ENCODE measurements at regions not wholly inside any gene's neighbourhood (a gene's known extent, or its start where the extent isn't known, plus 50 kb on each side); places are given as distances from the start of the nearest gene placed in this dataset.

GRCh38 chr13:84400706-84401105 lies 518.4 kb upstream of the SLITRK1 start:
- Mint-ChIP-seq H3K4me1 (no peaks in the 10 kb centered on the region), H3K27me3 (no peaks in the 10 kb centered on the region), H3K27ac (no peak overlapping the region), H3K36me3 (no peaks in the 10 kb centered on the region), H3K4me3 (no peak overlapping the region), H3K9me3 (peaks cover 0 to 11% (median 6%) of the 10 kb centered on the region in 8 donors)
- no peaks in the 10 kb centered on the region for H3K4me1 ChIP-seq (ENCODE audit: insufficient read depth, low read length)
- ChIA-PET CTCF (ENCODE audit: partially characterized antibody) (no interaction called here), POLR2A (ENCODE audit: partially characterized antibody) (no interaction called here)
- intact Hi-C loops (cut with micrococcal nuclease) = no loop called here
- H3K9me3 ChIP-seq (ENCODE audit: control insufficient read depth in 1 of 2, low read length in 2 of 2) = peaks cover 0 to 3% of the 10 kb centered on the region in 2 donors
- no peaks in the 10 kb centered on the region for H3K27me3 ChIP-seq (ENCODE audit: insufficient read depth, low read length)
- H3K36me3 ChIP-seq (ENCODE audit: insufficient read depth, low read length) = no peaks in the 10 kb centered on the region
- no peak overlapping the region for H3K27ac ChIP-seq (ENCODE audit: low read depth, low read length)
- DNase-seq = no peak
- no peak overlapping the region for H3K4me3 ChIP-seq (ENCODE audit: low read length in 2 of 2)

GRCh38 chr13:84399320-84400085 lies 517.2 kb upstream of the SLITRK1 start:
- no peak overlapping the region for H3K27ac ChIP-seq (ENCODE audit: low read depth, low read length)
- H3K9me3 ChIP-seq (ENCODE audit: control insufficient read depth in 1 of 2, low read length in 2 of 2) = peaks cover 0 to 3% of the 10 kb centered on the region in 2 donors
- DNase-seq = no peak
- Mint-ChIP-seq H3K27ac (no peak overlapping the region), H3K9me3 (peaks cover 5 to 14% (median 8%) of the 10 kb centered on the region in 8 donors), H3K4me1 (no peaks in the 10 kb centered on the region), H3K4me3 (no peak overlapping the region), H3K36me3 (peaks cover 0 to 4% of the 10 kb centered on the region in 2 donors), H3K27me3 (no peaks in the 10 kb centered on the region)
- no peaks in the 10 kb centered on the region for H3K4me1 ChIP-seq (ENCODE audit: insufficient read depth, low read length)
- ChIA-PET POLR2A (ENCODE audit: partially characterized antibody) (no interaction called here), CTCF (ENCODE audit: partially characterized antibody) (no interaction called here)
- H3K4me3 ChIP-seq (ENCODE audit: low read length in 2 of 2) = no peak overlapping the region
- H3K27me3 ChIP-seq (ENCODE audit: insufficient read depth, low read length) = no peaks in the 10 kb centered on the region
- no peaks in the 10 kb centered on the region for H3K36me3 ChIP-seq (ENCODE audit: insufficient read depth, low read length)
- intact Hi-C loops (cut with micrococcal nuclease) = no loop called here

GRCh38 chr13:84393981-84394625 lies 511.8 kb upstream of the SLITRK1 start:
- no peaks in the 10 kb centered on the region for H3K4me1 Mint-ChIP-seq
- no peak overlapping the region for H3K4me3 ChIP-seq (ENCODE audit: low read length in 2 of 2)
- H3K36me3 Mint-ChIP-seq = peaks cover 0 to 4% of the 10 kb centered on the region in 2 donors
- no peaks in the 10 kb centered on the region for H3K27me3 Mint-ChIP-seq
- ChIA-PET CTCF (ENCODE audit: partially characterized antibody) (no interaction called here), POLR2A (ENCODE audit: partially characterized antibody) (no interaction called here)
- no peaks in the 10 kb centered on the region for H3K4me1 ChIP-seq (ENCODE audit: insufficient read depth, low read length)
- no peaks in the 10 kb centered on the region for H3K27me3 ChIP-seq (ENCODE audit: insufficient read depth, low read length)
- H3K9me3 ChIP-seq (ENCODE audit: control insufficient read depth in 1 of 2, low read length in 2 of 2) = peaks cover 0 to 3% of the 10 kb centered on the region in 2 donors
- DNase-seq = no peak
- no peak overlapping the region for H3K27ac ChIP-seq (ENCODE audit: low read depth, low read length)
- H3K9me3 Mint-ChIP-seq = peaks cover 5 to 34% (median 11%) of the 10 kb centered on the region in 8 donors
- intact Hi-C loops (cut with micrococcal nuclease) = no loop called here
- H3K36me3 ChIP-seq (ENCODE audit: insufficient read depth, low read length) = no peaks in the 10 kb centered on the region
- no peak overlapping the region for H3K27ac Mint-ChIP-seq
- no peak overlapping the region for H3K4me3 Mint-ChIP-seq

- H3K27ac ChIP-seq (ENCODE audit: low read depth, low read length) = no peak overlapping the region
- H3K4me3 Mint-ChIP-seq = no peak overlapping the region
- H3K4me1 ChIP-seq (ENCODE audit: insufficient read depth, low read length) = no peaks in the 10 kb centered on the region
- POLR2A ChIA-PET (ENCODE audit: partially characterized antibody) = no interaction called here
- intact Hi-C loops (cut with micrococcal nuclease) = no loop called here
- no peak for DNase-seq
- H3K36me3 Mint-ChIP-seq = no peaks in the 10 kb centered on the region
- H3K4me1 Mint-ChIP-seq = no peaks in the 10 kb centered on the region
- CTCF ChIA-PET (ENCODE audit: partially characterized antibody) = no interaction called here
- H3K27me3 Mint-ChIP-seq = no peaks in the 10 kb centered on the region
- no peaks in the 10 kb centered on the region for H3K27me3 ChIP-seq (ENCODE audit: insufficient read depth, low read length)
- no peaks in the 10 kb centered on the region for H3K36me3 ChIP-seq (ENCODE audit: insufficient read depth, low read length)
- H3K27ac Mint-ChIP-seq = no peak overlapping the region
- no peak overlapping the region for H3K4me3 ChIP-seq (ENCODE audit: low read length in 2 of 2)
- H3K9me3 ChIP-seq (ENCODE audit: control insufficient read depth in 1 of 2, low read length in 2 of 2) = no peaks in the 10 kb centered on the region
- H3K9me3 Mint-ChIP-seq = peaks cover 0 to 16% (median 5%) of the 10 kb centered on the region in 8 donors
Observed at GRCh38 chr13:84380866-84381265, 498.6 kb upstream of the SLITRK1 start.

- no peaks in the 10 kb centered on the region for H3K27me3 ChIP-seq (ENCODE audit: insufficient read depth, low read length)
- Mint-ChIP-seq H3K4me3 (no peak overlapping the region), H3K36me3 (no peaks in the 10 kb centered on the region), H3K27ac (no peak overlapping the region), H3K27me3 (no peaks in the 10 kb centered on the region), H3K9me3 (peaks cover 0 to 5% (median 0%) of the 10 kb centered on the region in 8 donors), H3K4me1 (no peaks in the 10 kb centered on the region)
- CTCF ChIA-PET (ENCODE audit: partially characterized antibody) = interaction anchor here (0.8 kb wide), 1 partner anchor 10 kb away, joined by 3 read pairs; no protein-coding TSS in a partner anchor
- H3K27ac ChIP-seq (ENCODE audit: low read depth, low read length) = no peak overlapping the region
- DNase-seq = no peak
- no peaks in the 10 kb centered on the region for H3K4me1 ChIP-seq (ENCODE audit: insufficient read depth, low read length)
- intact Hi-C loops (cut with micrococcal nuclease) = no loop called here
- H3K4me3 ChIP-seq (ENCODE audit: low read length in 2 of 2) = no peak overlapping the region
- no peaks in the 10 kb centered on the region for H3K36me3 ChIP-seq (ENCODE audit: insufficient read depth, low read length)
- POLR2A ChIA-PET (ENCODE audit: partially characterized antibody) = no interaction called here
- no peaks in the 10 kb centered on the region for H3K9me3 ChIP-seq (ENCODE audit: control insufficient read depth in 1 of 2, low read length in 2 of 2)
Observed at GRCh38 chr13:84377106-84377505, 494.8 kb upstream of the SLITRK1 start.

GRCh38 chr13:84366506-84366905 lies 484.2 kb upstream of the SLITRK1 start:
- no peaks in the 10 kb centered on the region for H3K27me3 ChIP-seq (ENCODE audit: insufficient read depth, low read length)
- ChIA-PET POLR2A (ENCODE audit: partially characterized antibody) (no interaction called here), CTCF (ENCODE audit: partially characterized antibody) (no interaction called here)
- no peaks in the 10 kb centered on the region for H3K4me1 ChIP-seq (ENCODE audit: insufficient read depth, low read length)
- no peaks in the 10 kb centered on the region for H3K9me3 ChIP-seq (ENCODE audit: control insufficient read depth in 1 of 2, low read length in 2 of 2)
- Mint-ChIP-seq H3K9me3 (peaks cover 0 to 4% (median 0%) of the 10 kb centered on the region in 8 donors), H3K27me3 (no peaks in the 10 kb centered on the region), H3K4me1 (no peaks in the 10 kb centered on the region), H3K36me3 (no peaks in the 10 kb centered on the region), H3K27ac (no peak overlapping the region), H3K4me3 (no peak overlapping the region)
- H3K36me3 ChIP-seq (ENCODE audit: insufficient read depth, low read length) = no peaks in the 10 kb centered on the region
- intact Hi-C loops (cut with micrococcal nuclease) = no loop called here
- no peak overlapping the region for H3K4me3 ChIP-seq (ENCODE audit: low read length in 2 of 2)
- H3K27ac ChIP-seq (ENCODE audit: low read depth, low read length) = no peak overlapping the region
- no peak for DNase-seq

- peaks cover 0 to 4% (median 0%) of the 10 kb centered on the region in 8 donors for H3K9me3 Mint-ChIP-seq
- H3K27ac ChIP-seq (ENCODE audit: low read depth, low read length) = no peak overlapping the region
- H3K36me3 Mint-ChIP-seq = no peaks in the 10 kb centered on the region
- no peaks in the 10 kb centered on the region for H3K4me1 Mint-ChIP-seq
- H3K27ac Mint-ChIP-seq = no peak overlapping the region
- H3K9me3 ChIP-seq (ENCODE audit: control insufficient read depth in 1 of 2, low read length in 2 of 2) = no peaks in the 10 kb centered on the region
- CTCF ChIA-PET (ENCODE audit: partially characterized antibody) = no interaction called here
- no peak for DNase-seq
- H3K27me3 Mint-ChIP-seq = no peaks in the 10 kb centered on the region
- POLR2A ChIA-PET (ENCODE audit: partially characterized antibody) = no interaction called here
- H3K4me1 ChIP-seq (ENCODE audit: insufficient read depth, low read length) = no peaks in the 10 kb centered on the region
- no peaks in the 10 kb centered on the region for H3K27me3 ChIP-seq (ENCODE audit: insufficient read depth, low read length)
- no peaks in the 10 kb centered on the region for H3K36me3 ChIP-seq (ENCODE audit: insufficient read depth, low read length)
- H3K4me3 Mint-ChIP-seq = no peak overlapping the region
- no peak overlapping the region for H3K4me3 ChIP-seq (ENCODE audit: low read length in 2 of 2)
- intact Hi-C loops (cut with micrococcal nuclease) = no loop called here
Observed at GRCh38 chr13:84362777-84363176, 480.5 kb upstream of the SLITRK1 start.
